CD4-positive, alpha-beta T cell (primary cell): ENCODE measurements at regions not wholly inside any gene's neighbourhood (a gene's known extent, or its start where the extent isn't known, plus 50 kb on each side); places are given as distances from the start of the nearest gene placed in this dataset.

Experiments used
- ATAC-seq: fragments of 200-7000 bp; cut with Tn5 transposase; one replicate; pipeline ENCODE4 v1.10.0; 2022; ENCODE audit warnings: mild to moderate bottlenecking; ENCODE audit not compliant: poor library complexity
- CTCF ChIA-PET: fragments of 350-600 bp; sonication (Branson Sonifier 250); formaldehyde crosslinking; loops from one replicate; lab custom pipeline; 2021; ENCODE audit warnings: antibody characterized with exemption, inconsistent platforms; lab: Charles Lee
- POLR2A ChIA-PET: fragments of 350-600 bp; sonication (Branson Sonifier 250); formaldehyde crosslinking; loops from one replicate; lab custom pipeline; 2021; ENCODE audit warnings: antibody characterized with exemption, inconsistent platforms; lab: Charles Lee
- DNase-seq, 14 experiments: peaks; one replicate each; pipeline ENCODE4 v3.0.0-alpha.2; 2013 to 2020; ENCODE audit warnings: mixed read lengths in 2 of 14
- H3K27ac ChIP-seq, 2 donors: one replicate each; pipeline versions ENCODE4 v1.5.1 to v1.7.0; 2013; ENCODE audit warnings: low read length in 2 of 2, low read depth in 1 of 2, mild to moderate bottlenecking in 1 of 2
- H3K27me3 ChIP-seq, 2 experiments: 1 replicate in 1 of 2; 2 replicates in 1 of 2; pipeline versions ENCODE4 v1.6.1 to v1.7.0; 2013; ENCODE audit warnings: low read length in 2 of 2, control low read depth in 1 of 2, mild to moderate bottlenecking in 1 of 2, moderate library complexity in 1 of 2; ENCODE audit not compliant: insufficient read depth in 2 of 2, control insufficient read depth in 1 of 2
- H3K36me3 ChIP-seq: one replicate; pipeline ENCODE4 v1.6.1; 2013; ENCODE audit warnings: low read length, control low read depth; ENCODE audit not compliant: insufficient read depth
- H3K4me1 ChIP-seq: one replicate; pipeline ENCODE4 v1.6.1; 2013; ENCODE audit warnings: low read length, control low read depth; ENCODE audit not compliant: insufficient read depth
- H3K4me3 ChIP-seq: one replicate; pipeline ENCODE4 v1.5.1; 2013; ENCODE audit warnings: mild to moderate bottlenecking, low read length, moderate library complexity
- H3K9me3 ChIP-seq, 2 experiments: 1 replicate in 1 of 2; 2 replicates in 1 of 2; pipeline versions ENCODE4 v1.6.1 to v1.7.0; 2013; ENCODE audit warnings: low read length in 2 of 2, mild to moderate bottlenecking in 2 of 2, control low read depth in 1 of 2, moderate library complexity in 1 of 2; ENCODE audit not compliant: control insufficient read depth in 1 of 2, insufficient read depth in 1 of 2
- H3K27ac Mint-ChIP-seq: one replicate; pipeline ENCODE4 v1.8.0; 2020; ENCODE audit warnings: mixed read lengths
- H3K27me3 Mint-ChIP-seq: one replicate; pipeline ENCODE4 v1.8.0; 2021; ENCODE audit warnings: mixed read lengths
- H3K36me3 Mint-ChIP-seq: one replicate; pipeline ENCODE4 v1.8.0; 2021; ENCODE audit warnings: low read depth, mixed read lengths
- H3K4me1 Mint-ChIP-seq: one replicate; pipeline ENCODE4 v1.8.0; 2021; ENCODE audit warnings: low read depth, mixed read lengths
- H3K4me3 Mint-ChIP-seq: one replicate; pipeline ENCODE4 v1.8.0; 2020; ENCODE audit warnings: mild to moderate bottlenecking, mixed read lengths
- H3K9me3 Mint-ChIP-seq: one replicate; pipeline ENCODE4 v1.8.0; 2020; ENCODE audit warnings: mixed read lengths
- CTCF ChIP-seq: fragments of 200-600 bp; IDR thresholded peaks from one replicate; pipeline ENCODE4 v1.8.0; 2022; ENCODE audit warnings: antibody characterized with exemption, mild to moderate bottlenecking
- intact Hi-C, 2 experiments: fragments of 100-400 bp; cut with DNase I in 1 of 2; cut with micrococcal nuclease in 1 of 2; formaldehyde crosslinking; loops; one replicate each; pipeline versions ENCODE4 v1.15.1 to v1.9.0; 2023 to 2025; cut with DNase I, micrococcal nuclease

DNA sequence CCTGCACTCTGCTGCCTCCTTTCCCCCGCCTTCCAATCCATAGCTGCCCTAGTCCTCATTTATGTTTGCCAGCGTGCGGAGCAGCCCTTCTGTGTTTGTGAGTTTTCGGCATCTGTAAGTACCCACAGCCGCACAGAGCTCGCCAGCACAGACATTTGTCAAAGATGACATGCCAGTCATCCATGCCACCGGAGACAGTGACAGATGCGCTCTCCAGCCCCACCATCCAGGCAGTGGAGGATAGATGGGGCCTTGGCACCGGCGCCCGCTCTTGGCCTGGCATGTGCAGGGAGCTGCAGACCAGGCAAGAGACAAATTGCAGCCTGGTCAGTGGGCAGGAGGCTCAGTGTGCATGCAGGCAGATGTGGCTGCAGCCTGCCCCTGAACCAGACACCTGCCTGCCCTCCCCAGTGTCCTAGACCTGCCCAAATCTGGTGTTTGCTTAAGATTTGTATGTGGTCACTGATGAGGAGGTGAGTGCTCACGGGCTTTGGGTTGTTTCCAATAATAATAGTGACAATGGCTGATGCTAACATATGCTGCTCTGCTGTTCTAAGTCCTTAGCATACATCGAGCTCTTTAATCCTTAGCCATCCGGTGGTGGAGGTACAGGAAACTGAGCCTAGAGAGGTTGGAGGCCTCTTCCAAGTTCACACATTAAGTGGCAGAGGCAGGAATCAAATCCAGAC, 78.1 kb downstream of the UNC5CL start:
- no peak overlapping the region for H3K4me3 Mint-ChIP-seq
- no peaks in the 10 kb centered on the region for H3K9me3 Mint-ChIP-seq
- H3K27ac Mint-ChIP-seq: no peak overlapping the region
- Histone ChIP-seq H3K9me3 (no peaks in the 10 kb centered on the region), H3K27me3 (no peaks in the 10 kb centered on the region), H3K36me3 (no peaks in the 10 kb centered on the region), H3K4me1 (no peaks in the 10 kb centered on the region), H3K4me3 (no peak overlapping the region), H3K27ac (no peak overlapping the region)
- no peaks in the 10 kb centered on the region for H3K4me1 Mint-ChIP-seq
- DNase-seq (no peak), ATAC-seq (no peak)
- intact Hi-C loops: no loop called here
- TF ChIP-seq CTCF: no peak
- CTCF ChIA-PET: no interaction called here
- POLR2A ChIA-PET: no interaction called here
- H3K27me3 Mint-ChIP-seq: no peaks in the 10 kb centered on the region
- no peaks in the 10 kb centered on the region for H3K36me3 Mint-ChIP-seq

GRCh38 chr6:40959781-40960327, 79.2 kb downstream of the UNC5CL start:
- ChIA-PET POLR2A (no interaction called here), CTCF (no interaction called here)
- intact Hi-C loops: no loop called here
- no peak for TF ChIP-seq CTCF
- Mint-ChIP-seq H3K27ac (no peak overlapping the region), H3K27me3 (no peaks in the 10 kb centered on the region), H3K4me1 (no peaks in the 10 kb centered on the region), H3K36me3 (no peaks in the 10 kb centered on the region), H3K9me3 (no peaks in the 10 kb centered on the region), H3K4me3 (no peak overlapping the region)
- ATAC-seq: no peak
- no peak overlapping the region for H3K4me3 ChIP-seq
- DNase-seq: no peak
- no peaks in the 10 kb centered on the region for H3K9me3 ChIP-seq
- H3K27ac ChIP-seq: no peak overlapping the region
- no peaks in the 10 kb centered on the region for H3K4me1 ChIP-seq
- H3K27me3 ChIP-seq: no peaks in the 10 kb centered on the region
- no peaks in the 10 kb centered on the region for H3K36me3 ChIP-seq

DNA sequence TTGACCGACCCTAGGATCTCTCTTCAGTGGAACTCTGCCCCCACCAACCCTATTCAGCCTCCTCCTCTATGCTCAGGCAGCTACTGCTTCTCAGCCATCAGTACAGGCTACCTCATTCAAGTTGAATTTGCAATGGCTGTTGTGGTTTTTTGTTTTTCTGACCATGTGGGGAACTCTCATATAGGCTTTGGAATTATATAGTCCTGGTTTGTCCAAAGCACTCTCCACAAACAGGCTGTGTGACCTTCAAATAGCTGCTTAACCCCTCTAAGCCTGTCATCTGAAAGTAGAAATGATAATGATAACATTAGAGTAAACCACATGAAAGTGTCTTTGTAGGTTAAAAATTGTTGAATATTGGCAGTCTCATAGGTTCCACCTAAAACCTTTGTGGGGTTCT, 80.3 kb downstream of the UNC5CL start:
- ChIA-PET POLR2A (interaction anchor here (0.8 kb wide), 1 partner anchor 24 kb away, joined by 3 read pairs; no protein-coding TSS in a partner anchor), CTCF (no interaction called here)
- peaks cover 4% of the 10 kb centered on the region for H3K27me3 Mint-ChIP-seq
- no peaks in the 10 kb centered on the region for H3K9me3 Mint-ChIP-seq
- no peaks in the 10 kb centered on the region for H3K36me3 Mint-ChIP-seq
- Histone ChIP-seq H3K4me3 (no peak overlapping the region), H3K27me3 (no peaks in the 10 kb centered on the region), H3K9me3 (no peaks in the 10 kb centered on the region), H3K27ac (no peak overlapping the region), H3K4me1 (no peaks in the 10 kb centered on the region), H3K36me3 (no peaks in the 10 kb centered on the region)
- H3K27ac Mint-ChIP-seq: no peak overlapping the region
- no peaks in the 10 kb centered on the region for H3K4me1 Mint-ChIP-seq
- H3K4me3 Mint-ChIP-seq: no peak overlapping the region
- DNase-seq: no peak
- no peak for TF ChIP-seq CTCF
- ATAC-seq: no peak
- intact Hi-C loops: no loop called here
